ENCODE measurements at regions not wholly inside any gene's neighbourhood (a gene's known extent, or its start where the extent isn't known, plus 50 kb on each side); places are given as distances from the start of the nearest gene placed in this dataset.

DNA sequence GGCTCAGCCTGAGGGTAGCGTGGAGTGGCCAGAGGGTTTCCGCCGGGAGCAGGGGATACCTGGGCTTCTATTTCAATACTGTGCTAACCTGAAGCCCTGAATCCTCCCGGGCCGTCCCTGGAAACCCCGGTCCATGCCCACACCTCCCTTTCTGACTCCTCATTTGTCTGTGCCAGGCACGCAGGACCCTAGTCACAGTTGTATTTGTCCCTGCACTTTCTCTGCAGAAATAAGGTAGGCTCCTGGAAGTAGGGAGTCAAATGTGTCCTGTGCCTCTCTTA, 418.8 kb upstream of the HS6ST1 start (continued):
- TF ChIP-seq, protein P1, sequence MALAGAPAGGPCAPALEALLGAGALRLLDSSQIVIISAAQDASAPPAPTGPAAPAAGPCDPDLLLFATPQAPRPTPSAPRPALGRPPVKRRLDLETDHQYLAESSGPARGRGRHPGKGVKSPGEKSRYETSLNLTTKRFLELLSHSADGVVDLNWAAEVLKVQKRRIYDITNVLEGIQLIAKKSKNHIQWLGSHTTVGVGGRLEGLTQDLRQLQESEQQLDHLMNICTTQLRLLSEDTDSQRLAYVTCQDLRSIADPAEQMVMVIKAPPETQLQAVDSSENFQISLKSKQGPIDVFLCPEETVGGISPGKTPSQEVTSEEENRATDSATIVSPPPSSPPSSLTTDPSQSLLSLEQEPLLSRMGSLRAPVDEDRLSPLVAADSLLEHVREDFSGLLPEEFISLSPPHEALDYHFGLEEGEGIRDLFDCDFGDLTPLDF (CRISPR knock-in tag; IDR thresholded peaks at IDR 0.05) = no peak
- TF ChIP-seq, protein P2, sequence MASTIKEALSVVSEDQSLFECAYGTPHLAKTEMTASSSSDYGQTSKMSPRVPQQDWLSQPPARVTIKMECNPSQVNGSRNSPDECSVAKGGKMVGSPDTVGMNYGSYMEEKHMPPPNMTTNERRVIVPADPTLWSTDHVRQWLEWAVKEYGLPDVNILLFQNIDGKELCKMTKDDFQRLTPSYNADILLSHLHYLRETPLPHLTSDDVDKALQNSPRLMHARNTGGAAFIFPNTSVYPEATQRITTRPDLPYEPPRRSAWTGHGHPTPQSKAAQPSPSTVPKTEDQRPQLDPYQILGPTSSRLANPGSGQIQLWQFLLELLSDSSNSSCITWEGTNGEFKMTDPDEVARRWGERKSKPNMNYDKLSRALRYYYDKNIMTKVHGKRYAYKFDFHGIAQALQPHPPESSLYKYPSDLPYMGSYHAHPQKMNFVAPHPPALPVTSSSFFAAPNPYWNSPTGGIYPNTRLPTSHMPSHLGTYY (CRISPR knock-in tag; IDR thresholded peaks at IDR 0.05) = no peak
- TF ChIP-seq, protein P3, sequence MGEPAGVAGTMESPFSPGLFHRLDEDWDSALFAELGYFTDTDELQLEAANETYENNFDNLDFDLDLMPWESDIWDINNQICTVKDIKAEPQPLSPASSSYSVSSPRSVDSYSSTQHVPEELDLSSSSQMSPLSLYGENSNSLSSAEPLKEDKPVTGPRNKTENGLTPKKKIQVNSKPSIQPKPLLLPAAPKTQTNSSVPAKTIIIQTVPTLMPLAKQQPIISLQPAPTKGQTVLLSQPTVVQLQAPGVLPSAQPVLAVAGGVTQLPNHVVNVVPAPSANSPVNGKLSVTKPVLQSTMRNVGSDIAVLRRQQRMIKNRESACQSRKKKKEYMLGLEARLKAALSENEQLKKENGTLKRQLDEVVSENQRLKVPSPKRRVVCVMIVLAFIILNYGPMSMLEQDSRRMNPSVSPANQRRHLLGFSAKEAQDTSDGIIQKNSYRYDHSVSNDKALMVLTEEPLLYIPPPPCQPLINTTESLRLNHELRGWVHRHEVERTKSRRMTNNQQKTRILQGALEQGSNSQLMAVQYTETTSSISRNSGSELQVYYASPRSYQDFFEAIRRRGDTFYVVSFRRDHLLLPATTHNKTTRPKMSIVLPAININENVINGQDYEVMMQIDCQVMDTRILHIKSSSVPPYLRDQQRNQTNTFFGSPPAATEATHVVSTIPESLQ (CRISPR knock-in tag; IDR thresholded peaks at IDR 0.05) = no peak
- TF ChIP-seq RELA (CRISPR knock-in tag; IDR thresholded peaks at IDR 0.05; ENCODE audit: borderline replicate concordance) = no peak
- TF ChIP-seq, protein P4, sequence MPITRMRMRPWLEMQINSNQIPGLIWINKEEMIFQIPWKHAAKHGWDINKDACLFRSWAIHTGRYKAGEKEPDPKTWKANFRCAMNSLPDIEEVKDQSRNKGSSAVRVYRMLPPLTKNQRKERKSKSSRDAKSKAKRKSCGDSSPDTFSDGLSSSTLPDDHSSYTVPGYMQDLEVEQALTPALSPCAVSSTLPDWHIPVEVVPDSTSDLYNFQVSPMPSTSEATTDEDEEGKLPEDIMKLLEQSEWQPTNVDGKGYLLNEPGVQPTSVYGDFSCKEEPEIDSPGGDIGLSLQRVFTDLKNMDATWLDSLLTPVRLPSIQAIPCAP (CRISPR knock-in tag; IDR thresholded peaks at IDR 0.05) = no peak
- no peak for TF ChIP-seq GRHL2 (CRISPR knock-in tag; IDR thresholded peaks at IDR 0.05; ENCODE audit: insufficient replicate concordance, severe bottlenecking)
- TF ChIP-seq SMAD4 (CRISPR knock-in tag; IDR thresholded peaks at IDR 0.05) = no peak
- TF ChIP-seq GTF2I (CRISPR knock-in tag; conservative IDR thresholded peaks at IDR 0.05) = no peak

DNA sequence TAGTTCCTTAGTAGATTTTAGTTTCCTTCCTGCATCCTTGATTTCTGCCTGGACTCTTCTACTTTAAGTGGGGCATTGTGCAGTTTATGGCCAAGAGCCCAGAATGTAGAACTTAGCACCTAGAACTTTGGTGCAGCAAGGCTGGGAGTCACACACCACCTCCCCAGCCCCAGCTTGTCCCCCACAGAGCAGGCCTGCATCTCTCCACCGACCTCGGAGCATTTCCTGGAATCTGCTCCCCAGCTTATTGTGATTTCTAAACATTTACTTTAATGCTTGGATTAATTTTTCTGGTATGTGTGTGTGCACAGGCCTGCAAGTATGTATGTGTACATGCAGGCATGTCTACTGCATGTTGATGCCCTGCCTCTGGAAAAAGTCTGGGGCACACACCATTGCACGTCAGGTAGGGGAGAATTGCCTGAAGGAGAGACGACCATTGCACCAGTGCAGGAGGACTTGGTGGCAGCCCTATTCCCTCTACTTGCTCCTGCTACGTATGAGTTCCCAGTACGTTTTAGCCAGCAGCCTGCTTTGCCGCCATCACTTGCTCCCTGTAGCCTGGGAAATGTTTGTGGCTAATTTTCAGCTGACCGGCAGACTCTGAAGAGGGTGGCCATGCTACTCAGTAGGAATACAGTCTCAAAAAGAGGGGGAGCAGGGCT, 419.9 kb upstream of the HS6ST1 start:
- Mint-ChIP-seq H3K36me3 (no peaks in the 10 kb centered on the region), H3K27ac (no peak overlapping the region), H3K27me3 (ENCODE audit: low read depth) (peaks cover 16% of the 10 kb centered on the region), H3K4me3 (no peak overlapping the region), H3K4me1 (peaks cover 3% of the 10 kb centered on the region; the same call in 1 of the 2 replicates), H3K9me3 (no peaks in the 10 kb centered on the region)
- ChIA-PET POLR2A (interaction anchor here (0.6 kb wide), 1 partner anchor 297 kb away, joined by 3 read pairs; no protein-coding TSS in a partner anchor), CTCF (no interaction called here)
- TF ChIP-seq MXD4 (CRISPR knock-in tag; IDR thresholded peaks at IDR 0.05; ENCODE audit: borderline replicate concordance) (no peak), ZNF317 (CRISPR knock-in tag; IDR thresholded peaks at IDR 0.05; ENCODE audit: borderline replicate concordance, low read depth) (no peak), NFYB (CRISPR knock-in tag; conservative IDR thresholded peaks at IDR 0.05; ENCODE audit: low read depth) (no peak), EMX1 (CRISPR knock-in tag; IDR thresholded peaks at IDR 0.05) (no peak), ATF1 (CRISPR knock-in tag; IDR thresholded peaks at IDR 0.05) (no peak), ZNF232 (CRISPR knock-in tag; IDR thresholded peaks at IDR 0.05) (no peak), ESRRA (CRISPR knock-in tag; IDR thresholded peaks at IDR 0.05; ENCODE audit: borderline replicate concordance) (no peak), HMGA2 (CRISPR knock-in tag; IDR thresholded peaks at IDR 0.05) (no peak), TCF7 (CRISPR knock-in tag; IDR thresholded peaks at IDR 0.05; ENCODE audit: low read depth) (no peak), FOXK1 (CRISPR knock-in tag; IDR thresholded peaks at IDR 0.05) (no peak), SOX15 (CRISPR knock-in tag; IDR thresholded peaks at IDR 0.05) (no peak), RORB (CRISPR knock-in tag; IDR thresholded peaks at IDR 0.05) (no peak), PRRX2 (CRISPR knock-in tag; IDR thresholded peaks at IDR 0.05) (no peak)
- TF ChIP-seq, protein P5, sequence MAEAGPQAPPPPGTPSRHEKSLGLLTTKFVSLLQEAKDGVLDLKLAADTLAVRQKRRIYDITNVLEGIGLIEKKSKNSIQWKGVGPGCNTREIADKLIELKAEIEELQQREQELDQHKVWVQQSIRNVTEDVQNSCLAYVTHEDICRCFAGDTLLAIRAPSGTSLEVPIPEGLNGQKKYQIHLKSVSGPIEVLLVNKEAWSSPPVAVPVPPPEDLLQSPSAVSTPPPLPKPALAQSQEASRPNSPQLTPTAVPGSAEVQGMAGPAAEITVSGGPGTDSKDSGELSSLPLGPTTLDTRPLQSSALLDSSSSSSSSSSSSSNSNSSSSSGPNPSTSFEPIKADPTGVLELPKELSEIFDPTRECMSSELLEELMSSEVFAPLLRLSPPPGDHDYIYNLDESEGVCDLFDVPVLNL (CRISPR knock-in tag; IDR thresholded peaks at IDR 0.05; ENCODE audit: borderline replicate concordance, low read depth) = no peak
- TF ChIP-seq, protein P6, sequence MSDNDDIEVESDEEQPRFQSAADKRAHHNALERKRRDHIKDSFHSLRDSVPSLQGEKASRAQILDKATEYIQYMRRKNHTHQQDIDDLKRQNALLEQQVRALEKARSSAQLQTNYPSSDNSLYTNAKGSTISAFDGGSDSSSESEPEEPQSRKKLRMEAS (CRISPR knock-in tag; IDR thresholded peaks at IDR 0.05) = no peak
- TF ChIP-seq, protein P7, sequence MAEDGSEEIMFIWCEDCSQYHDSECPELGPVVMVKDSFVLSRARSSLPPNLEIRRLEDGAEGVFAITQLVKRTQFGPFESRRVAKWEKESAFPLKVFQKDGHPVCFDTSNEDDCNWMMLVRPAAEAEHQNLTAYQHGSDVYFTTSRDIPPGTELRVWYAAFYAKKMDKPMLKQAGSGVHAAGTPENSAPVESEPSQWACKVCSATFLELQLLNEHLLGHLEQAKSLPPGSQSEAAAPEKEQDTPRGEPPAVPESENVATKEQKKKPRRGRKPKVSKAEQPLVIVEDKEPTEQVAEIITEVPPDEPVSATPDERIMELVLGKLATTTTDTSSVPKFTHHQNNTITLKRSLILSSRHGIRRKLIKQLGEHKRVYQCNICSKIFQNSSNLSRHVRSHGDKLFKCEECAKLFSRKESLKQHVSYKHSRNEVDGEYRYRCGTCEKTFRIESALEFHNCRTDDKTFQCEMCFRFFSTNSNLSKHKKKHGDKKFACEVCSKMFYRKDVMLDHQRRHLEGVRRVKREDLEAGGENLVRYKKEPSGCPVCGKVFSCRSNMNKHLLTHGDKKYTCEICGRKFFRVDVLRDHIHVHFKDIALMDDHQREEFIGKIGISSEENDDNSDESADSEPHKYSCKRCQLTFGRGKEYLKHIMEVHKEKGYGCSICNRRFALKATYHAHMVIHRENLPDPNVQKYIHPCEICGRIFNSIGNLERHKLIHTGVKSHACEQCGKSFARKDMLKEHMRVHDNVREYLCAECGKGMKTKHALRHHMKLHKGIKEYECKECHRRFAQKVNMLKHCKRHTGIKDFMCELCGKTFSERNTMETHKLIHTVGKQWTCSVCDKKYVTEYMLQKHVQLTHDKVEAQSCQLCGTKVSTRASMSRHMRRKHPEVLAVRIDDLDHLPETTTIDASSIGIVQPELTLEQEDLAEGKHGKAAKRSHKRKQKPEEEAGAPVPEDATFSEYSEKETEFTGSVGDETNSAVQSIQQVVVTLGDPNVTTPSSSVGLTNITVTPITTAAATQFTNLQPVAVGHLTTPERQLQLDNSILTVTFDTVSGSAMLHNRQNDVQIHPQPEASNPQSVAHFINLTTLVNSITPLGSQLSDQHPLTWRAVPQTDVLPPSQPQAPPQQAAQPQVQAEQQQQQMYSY (CRISPR knock-in tag; IDR thresholded peaks at IDR 0.05) = no peak
- TF ChIP-seq, protein P8, sequence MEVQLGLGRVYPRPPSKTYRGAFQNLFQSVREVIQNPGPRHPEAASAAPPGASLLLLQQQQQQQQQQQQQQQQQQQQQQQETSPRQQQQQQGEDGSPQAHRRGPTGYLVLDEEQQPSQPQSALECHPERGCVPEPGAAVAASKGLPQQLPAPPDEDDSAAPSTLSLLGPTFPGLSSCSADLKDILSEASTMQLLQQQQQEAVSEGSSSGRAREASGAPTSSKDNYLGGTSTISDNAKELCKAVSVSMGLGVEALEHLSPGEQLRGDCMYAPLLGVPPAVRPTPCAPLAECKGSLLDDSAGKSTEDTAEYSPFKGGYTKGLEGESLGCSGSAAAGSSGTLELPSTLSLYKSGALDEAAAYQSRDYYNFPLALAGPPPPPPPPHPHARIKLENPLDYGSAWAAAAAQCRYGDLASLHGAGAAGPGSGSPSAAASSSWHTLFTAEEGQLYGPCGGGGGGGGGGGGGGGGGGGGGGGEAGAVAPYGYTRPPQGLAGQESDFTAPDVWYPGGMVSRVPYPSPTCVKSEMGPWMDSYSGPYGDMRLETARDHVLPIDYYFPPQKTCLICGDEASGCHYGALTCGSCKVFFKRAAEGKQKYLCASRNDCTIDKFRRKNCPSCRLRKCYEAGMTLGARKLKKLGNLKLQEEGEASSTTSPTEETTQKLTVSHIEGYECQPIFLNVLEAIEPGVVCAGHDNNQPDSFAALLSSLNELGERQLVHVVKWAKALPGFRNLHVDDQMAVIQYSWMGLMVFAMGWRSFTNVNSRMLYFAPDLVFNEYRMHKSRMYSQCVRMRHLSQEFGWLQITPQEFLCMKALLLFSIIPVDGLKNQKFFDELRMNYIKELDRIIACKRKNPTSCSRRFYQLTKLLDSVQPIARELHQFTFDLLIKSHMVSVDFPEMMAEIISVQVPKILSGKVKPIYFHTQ (CRISPR knock-in tag; IDR thresholded peaks at IDR 0.05) = no peak
- ATAC-seq = no peak
- DNase-seq (ENCODE audit: low spot score) = no peak
